ENCODE measurements at regions not wholly inside any gene's neighbourhood (a gene's known extent, or its start where the extent isn't known, plus 50 kb on each side); places are given as distances from the start of the nearest gene placed in this dataset.

DNA sequence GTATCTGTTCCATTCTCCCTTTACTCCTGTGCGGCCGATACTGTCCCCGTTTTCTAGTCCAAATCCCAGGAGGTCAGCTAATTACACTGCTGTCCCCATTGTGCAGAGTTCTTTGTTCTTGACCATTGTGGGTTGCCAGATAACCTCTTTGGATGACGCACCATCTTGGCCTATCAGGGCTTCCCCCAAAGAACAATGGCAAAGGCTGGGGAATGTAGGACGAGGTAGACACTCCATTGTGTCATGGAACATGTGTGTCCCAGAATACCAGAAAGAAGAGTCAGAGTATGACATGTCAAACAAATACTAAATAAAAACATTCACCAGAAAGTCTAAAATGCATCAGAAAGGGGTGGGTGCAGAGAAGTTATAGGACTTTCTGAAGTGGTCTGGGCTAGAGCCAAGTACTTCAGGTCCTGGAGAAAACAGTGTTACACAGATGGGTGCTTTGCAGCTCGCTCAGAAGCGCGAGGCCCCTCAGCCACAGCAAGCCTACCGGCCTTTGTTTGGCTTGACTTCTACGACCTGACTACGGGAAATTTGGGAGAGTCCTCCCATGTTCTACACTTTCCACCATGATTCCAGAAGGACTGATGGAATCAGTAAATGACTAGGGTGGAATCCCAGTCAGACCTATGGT, 83.2 kb upstream of the SSBP2 start:
- H3K79me2 ChIP-seq (ENCODE audit: insufficient read depth, low read length), result no peaks in the 10 kb centered on the region
- H2AFZ ChIP-seq (ENCODE audit: insufficient read depth, low read depth, low read length, poor library complexity, severe bottlenecking), result no peak overlapping the region
- H3K4me1 ChIP-seq (ENCODE audit: control insufficient read depth in 1 of 2, insufficient read depth in 2 of 2, low read length in 2 of 2), result peaks cover 2 to 7% of the 10 kb centered on the region in 2 donors
- no peaks in the 10 kb centered on the region for H3K27me3 ChIP-seq (ENCODE audit: control insufficient read depth in 2 of 2, insufficient read depth in 2 of 2, low read length in 2 of 2)
- H3K36me3 ChIP-seq (replicated peaks in 1 of 2; ENCODE audit: control insufficient read depth in 1 of 2, insufficient read depth in 2 of 2, low read length in 2 of 2), result no peaks in the 10 kb centered on the region
- H3K27ac Mint-ChIP-seq, result no peak overlapping the region
- TF ChIP-seq, protein P1, sequence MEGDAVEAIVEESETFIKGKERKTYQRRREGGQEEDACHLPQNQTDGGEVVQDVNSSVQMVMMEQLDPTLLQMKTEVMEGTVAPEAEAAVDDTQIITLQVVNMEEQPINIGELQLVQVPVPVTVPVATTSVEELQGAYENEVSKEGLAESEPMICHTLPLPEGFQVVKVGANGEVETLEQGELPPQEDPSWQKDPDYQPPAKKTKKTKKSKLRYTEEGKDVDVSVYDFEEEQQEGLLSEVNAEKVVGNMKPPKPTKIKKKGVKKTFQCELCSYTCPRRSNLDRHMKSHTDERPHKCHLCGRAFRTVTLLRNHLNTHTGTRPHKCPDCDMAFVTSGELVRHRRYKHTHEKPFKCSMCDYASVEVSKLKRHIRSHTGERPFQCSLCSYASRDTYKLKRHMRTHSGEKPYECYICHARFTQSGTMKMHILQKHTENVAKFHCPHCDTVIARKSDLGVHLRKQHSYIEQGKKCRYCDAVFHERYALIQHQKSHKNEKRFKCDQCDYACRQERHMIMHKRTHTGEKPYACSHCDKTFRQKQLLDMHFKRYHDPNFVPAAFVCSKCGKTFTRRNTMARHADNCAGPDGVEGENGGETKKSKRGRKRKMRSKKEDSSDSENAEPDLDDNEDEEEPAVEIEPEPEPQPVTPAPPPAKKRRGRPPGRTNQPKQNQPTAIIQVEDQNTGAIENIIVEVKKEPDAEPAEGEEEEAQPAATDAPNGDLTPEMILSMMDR (IDR thresholded peaks at IDR 0.05), result no peak
- H3K4me1 Mint-ChIP-seq, result peaks cover 34% of the 10 kb centered on the region
- 95% methylated on average over 7 of the region's 11 CpGs for WGBS (ENCODE audit: insufficient coverage)
- no peaks in the 10 kb centered on the region for H3K27me3 Mint-ChIP-seq (ENCODE audit: low read depth in 3 of 3)
- no peaks in the 10 kb centered on the region for H3K9me3 Mint-ChIP-seq
- H3K9ac ChIP-seq (ENCODE audit: insufficient read depth, low read length, poor library complexity, severe bottlenecking), result no peak overlapping the region
- no peaks in the 10 kb centered on the region for H4K20me1 ChIP-seq (ENCODE audit: insufficient read depth, low read length)
- H3K4me3 ChIP-seq (replicated peaks in 1 of 3; ENCODE audit: low read depth in 2 of 3, low read length in 3 of 3), result no peak overlapping the region
- intact Hi-C loops (cut with micrococcal nuclease), result no loop called here
- no peak overlapping the region for H3K4me2 ChIP-seq (replicated peaks; ENCODE audit: extremely low read depth, low read length, poor library complexity, severe bottlenecking)
- no peak overlapping the region for H3K27ac ChIP-seq (ENCODE audit: low read depth in 1 of 2, low read length in 2 of 2)
- H3K36me3 Mint-ChIP-seq, result peaks cover 0 to 2% of the 10 kb centered on the region in 2 donors
- H3K9me3 ChIP-seq (replicated peaks in 1 of 2; ENCODE audit: control insufficient read depth in 1 of 2, insufficient read depth in 1 of 2, low read length in 2 of 2), result no peaks in the 10 kb centered on the region
- no peak overlapping the region for H3K4me3 Mint-ChIP-seq
- no peak for DNase-seq

DNA sequence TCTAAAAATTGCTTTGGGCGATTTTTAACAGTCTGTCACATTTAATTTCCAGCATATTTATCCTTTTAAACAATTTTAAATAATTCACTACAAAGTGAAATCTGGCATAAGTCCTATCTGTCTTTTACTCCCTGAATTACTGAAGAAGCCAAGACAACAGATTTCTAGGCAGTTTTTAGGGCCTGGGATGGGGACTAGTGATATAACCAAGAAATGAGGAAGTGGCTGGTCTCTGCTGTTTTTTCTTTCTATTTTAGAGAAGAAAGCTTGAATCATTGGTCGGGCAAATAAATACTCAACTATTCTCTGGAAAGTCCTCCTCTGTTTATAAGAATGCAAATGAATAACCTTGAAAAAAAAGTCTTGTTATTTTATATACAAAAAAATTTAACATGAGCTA, 79.7 kb upstream of the SSBP2 start:
- Mint-ChIP-seq H3K4me3 (no peak overlapping the region), H3K4me1 (peaks cover 29% of the 10 kb centered on the region), H3K27me3 (ENCODE audit: low read depth in 3 of 3) (no peaks in the 10 kb centered on the region), H3K27ac (peak overlapping the region in 1 of 7 donors; percentile 28), H3K9me3 (peaks cover 0 to 3% (median 0%) of the 10 kb centered on the region in 7 donors), H3K36me3 (peaks cover 0 to 2% of the 10 kb centered on the region in 2 donors)
- intact Hi-C loops (cut with micrococcal nuclease), result no loop called here
- WGBS (ENCODE audit: insufficient coverage), result no CpG with 5 or more reads among the region's 2 CpGs
- Histone ChIP-seq H3K4me3 (replicated peaks in 1 of 3; ENCODE audit: low read depth in 2 of 3, low read length in 3 of 3) (no peak overlapping the region), H3K9ac (ENCODE audit: insufficient read depth, low read length, poor library complexity, severe bottlenecking) (no peak overlapping the region), H4K20me1 (ENCODE audit: insufficient read depth, low read length) (no peaks in the 10 kb centered on the region), H3K9me3 (replicated peaks in 1 of 2; ENCODE audit: control insufficient read depth in 1 of 2, insufficient read depth in 1 of 2, low read length in 2 of 2) (no peaks in the 10 kb centered on the region), H3K4me1 (ENCODE audit: control insufficient read depth in 1 of 2, insufficient read depth in 2 of 2, low read length in 2 of 2) (peaks cover 4 to 10% of the 10 kb centered on the region in 2 donors), H3K27ac (ENCODE audit: low read depth in 1 of 2, low read length in 2 of 2) (no peak overlapping the region), H3K4me2 (replicated peaks; ENCODE audit: extremely low read depth, low read length, poor library complexity, severe bottlenecking) (peak overlapping the region; percentile 21), H3K27me3 (ENCODE audit: control insufficient read depth in 2 of 2, insufficient read depth in 2 of 2, low read length in 2 of 2) (no peaks in the 10 kb centered on the region), H2AFZ (ENCODE audit: insufficient read depth, low read depth, low read length, poor library complexity, severe bottlenecking) (no peak overlapping the region), H3K36me3 (replicated peaks in 1 of 2; ENCODE audit: control insufficient read depth in 1 of 2, insufficient read depth in 2 of 2, low read length in 2 of 2) (no peaks in the 10 kb centered on the region), H3K79me2 (ENCODE audit: insufficient read depth, low read length) (no peaks in the 10 kb centered on the region)
- DNase-seq, result peak; percentile 17 to 61 (median 28)
- TF ChIP-seq, protein P1 (IDR thresholded peaks at IDR 0.05), result no peak
